ENCODE measurements at regions not wholly inside any gene's neighbourhood (a gene's known extent, or its start where the extent isn't known, plus 50 kb on each side); places are given as distances from the start of the nearest gene placed in this dataset.
A peak's percentile ranks its signal among the peaks of the same experiment; 100 is the strongest.

DNA sequence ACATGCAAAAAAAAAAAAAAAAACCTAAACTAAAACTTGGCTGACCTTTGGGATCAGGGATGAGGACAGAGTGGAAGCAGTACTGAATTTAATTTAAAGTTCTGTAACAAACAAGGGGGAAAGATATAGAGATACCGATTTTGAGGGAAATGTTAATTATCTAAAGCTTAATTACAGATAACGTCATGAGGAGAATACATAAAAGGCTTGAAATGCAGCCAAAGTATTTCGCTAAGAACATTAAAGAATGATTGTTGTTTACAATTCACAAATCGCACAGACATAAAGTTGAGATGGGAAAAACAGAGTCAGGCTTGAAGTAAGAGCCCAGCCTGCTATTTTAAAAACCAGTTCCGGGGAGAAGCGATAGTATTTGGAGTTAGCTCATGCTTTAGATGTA lies 208.0 kb upstream of the SASH1 start:
- no peak for DNase-seq

DNA sequence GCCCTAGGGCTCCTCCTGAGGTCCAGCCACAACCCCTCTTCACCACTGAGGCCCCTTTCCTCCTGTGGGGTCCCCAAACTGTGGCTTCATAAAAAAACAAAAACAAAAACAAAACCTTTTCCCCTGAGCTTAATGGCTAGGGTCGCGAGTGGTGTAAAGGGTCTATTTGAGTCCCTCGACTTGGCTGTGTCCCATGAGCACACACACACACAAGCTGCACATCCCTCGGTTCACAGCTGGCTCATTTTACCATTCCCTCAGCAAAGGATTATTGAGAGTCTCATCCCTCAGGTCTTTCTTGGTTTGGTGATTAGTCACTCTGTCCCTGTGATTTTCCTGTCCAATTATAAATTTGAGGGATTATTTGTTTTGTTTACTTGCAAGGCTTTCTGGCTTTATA lies 206.1 kb upstream of the SASH1 start:
- no peak for DNase-seq

DNA sequence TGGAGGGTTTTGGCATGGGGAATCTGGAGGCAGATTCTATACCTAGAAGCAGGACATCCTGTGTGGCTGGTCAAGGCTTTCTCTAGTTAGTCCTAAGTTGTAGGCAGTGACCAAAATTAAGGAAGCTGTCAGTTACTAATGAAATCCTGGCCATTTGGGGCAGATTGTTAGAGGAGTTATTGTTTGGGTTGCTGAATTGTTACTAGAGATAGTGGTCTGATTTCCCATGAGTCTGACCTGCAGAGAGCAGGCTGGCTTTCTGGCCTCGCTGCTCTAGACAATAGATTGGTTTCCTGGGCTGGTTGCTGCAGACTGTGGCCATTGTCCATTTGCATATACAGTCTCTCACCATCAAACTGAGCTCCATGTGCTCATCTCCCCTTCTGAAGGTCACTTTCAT lies 205.0 kb upstream of the SASH1 start:
- no peak for DNase-seq

DNA sequence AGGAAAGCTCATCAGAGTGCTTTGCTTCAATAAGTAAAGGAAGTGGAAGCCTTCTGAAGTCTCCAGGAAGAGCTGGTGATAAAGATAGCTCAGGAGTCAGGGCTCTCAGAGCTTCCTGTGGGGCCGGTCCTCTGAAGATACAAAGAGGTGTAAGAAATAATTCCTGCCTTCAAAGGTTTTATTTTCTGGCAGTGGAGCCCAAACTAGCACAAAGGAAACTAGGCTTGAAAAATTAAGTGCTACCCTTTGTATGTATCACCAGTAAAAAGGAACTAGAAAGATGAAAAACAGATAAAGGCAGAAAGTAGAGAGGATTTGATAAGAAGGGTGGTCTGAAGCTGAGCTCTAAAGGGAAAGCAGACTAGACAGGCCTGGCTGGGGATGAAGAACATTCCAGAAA lies 204.1 kb upstream of the SASH1 start:
- DNase-seq, result no peak

DNA sequence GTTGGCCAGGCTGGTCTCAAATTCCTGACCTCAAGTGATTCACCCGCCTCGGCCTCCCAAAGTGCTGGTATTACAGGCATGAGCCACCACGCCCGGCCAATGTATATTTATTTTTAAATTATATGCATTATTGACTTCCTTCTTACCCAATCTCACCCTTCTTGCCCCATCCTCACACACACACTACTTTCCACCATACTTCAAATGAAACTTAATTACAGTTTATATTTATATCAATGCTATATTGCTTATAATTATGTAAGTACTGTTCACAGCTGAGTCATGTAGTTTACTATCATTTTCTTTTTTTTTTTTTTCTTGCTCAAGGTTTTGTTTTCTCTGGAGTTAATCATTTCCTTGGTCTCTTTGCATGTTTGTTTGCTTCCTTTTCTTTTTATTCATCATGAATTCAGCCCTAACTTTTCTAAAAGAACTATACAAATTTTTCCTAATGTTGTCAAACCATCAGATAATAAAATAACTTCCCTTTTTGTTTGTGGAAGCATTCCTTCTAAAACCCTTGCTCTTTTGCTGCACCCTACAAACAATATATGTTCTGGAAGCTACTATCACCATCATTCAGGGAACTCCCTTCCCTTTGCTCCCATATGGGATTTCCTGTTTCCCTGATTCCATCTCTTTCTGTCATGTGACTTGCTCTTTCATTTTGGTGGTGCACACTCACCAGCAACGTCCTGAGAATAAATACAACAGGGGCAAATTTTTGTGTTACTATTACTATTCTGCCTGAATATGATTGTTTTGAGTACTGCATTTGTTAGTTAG lies 201.7 kb upstream of the SASH1 start:
- no peak for DNase-seq

DNA sequence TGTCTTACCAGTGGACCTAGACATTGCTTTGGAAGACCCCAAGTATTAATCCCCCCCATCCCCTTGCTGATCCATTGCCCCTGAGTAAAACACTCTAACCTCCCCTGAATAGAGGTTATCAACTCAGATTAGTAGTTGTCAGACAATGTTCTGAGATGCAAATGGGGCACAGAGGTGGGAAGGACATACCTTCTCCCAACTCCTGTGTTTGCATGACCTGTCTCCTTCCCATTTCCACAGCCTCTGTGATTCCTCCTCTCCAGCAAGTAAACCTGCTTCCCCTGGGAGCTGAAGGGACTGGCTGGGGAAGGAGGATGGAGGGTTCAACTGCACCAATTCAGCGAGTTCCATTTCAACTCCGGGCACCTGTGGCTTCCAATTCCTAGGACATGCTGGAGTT lies 199.8 kb upstream of the SASH1 start:
- no peak for DNase-seq

DNA sequence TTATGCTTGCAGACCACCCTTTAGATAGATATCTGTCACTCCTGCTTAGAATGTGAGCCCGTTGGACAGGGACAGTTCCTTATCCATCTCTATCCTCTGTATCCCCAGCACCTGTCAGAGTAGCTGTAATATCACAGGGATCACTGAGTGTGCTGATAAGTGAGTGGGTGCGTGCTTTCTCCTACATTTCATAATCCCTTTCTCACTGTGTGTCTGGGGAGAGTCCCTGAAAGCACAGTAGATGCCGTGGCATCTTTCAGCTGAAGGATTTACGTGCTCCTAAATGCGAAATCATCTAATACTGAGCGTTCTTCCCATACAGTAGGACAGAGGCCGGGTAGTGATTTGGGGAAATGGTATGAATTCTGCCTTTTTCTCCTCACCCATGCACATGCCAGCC lies 198.9 kb upstream of the SASH1 start:
- DNase-seq, result no peak

DNA sequence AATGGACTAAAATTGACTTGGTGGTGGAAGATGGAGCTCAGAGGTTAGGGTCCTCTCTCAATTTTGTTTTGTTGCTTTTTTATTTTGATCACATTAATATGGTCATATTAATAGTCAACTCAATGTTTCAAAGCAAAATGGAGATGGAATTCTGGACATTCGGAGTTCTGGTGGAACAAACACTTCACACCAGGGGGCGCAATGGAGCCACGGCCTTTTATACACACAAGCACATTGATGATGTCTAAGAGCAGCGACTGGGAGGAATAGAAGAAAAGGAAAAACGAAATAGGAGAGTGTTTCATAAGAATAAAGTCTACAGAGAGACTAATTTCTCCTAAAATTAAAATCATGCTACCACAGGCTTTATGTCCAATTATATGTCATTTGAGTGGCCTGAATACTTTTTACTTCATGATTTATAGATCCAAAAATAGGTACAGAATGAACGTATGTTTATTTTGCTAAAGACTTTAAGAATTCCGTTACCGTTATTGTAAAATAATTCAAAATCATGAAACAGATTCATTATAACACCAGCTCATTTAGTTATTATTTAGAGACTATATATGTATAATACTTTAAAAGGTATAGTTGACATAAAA lies 197.6 kb upstream of the SASH1 start:
- peak; percentile 48 for DNase-seq

DNA sequence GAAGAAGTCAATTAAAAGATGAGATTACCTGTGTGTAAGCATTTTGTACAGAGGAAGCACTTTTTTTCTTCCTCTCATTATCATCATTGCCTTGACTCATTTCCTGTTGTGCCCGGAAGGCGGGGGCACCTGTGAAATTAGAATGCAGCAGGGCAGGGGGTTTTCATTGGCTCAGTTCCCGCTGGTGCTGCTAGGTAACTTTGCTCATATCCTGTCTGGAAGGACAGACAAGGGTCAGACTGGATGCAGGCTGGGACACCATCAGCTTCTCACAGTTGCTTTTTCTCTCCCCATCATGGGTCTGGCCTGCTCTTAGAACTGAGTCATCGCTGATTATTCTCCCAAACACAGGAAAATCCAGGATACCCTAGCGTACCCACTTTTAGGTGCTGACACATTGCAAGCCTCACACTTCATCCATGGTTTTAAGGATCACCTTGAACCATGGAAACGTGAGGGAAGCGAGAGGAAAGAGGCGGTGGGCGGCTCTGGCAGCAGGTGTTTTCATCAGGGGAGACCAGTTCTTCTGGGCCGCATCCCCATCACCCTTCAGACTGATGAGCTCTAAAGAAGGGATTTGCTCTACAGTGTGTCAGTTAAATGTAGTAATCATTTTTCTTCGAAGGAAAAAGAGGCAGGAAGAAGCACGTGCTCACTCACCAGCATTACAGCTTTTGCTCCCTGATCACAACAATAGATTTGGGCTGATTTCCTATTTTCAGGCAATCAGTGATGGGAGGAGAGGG lies 195.7 kb upstream of the SASH1 start:
- DNase-seq, result no peak

DNA sequence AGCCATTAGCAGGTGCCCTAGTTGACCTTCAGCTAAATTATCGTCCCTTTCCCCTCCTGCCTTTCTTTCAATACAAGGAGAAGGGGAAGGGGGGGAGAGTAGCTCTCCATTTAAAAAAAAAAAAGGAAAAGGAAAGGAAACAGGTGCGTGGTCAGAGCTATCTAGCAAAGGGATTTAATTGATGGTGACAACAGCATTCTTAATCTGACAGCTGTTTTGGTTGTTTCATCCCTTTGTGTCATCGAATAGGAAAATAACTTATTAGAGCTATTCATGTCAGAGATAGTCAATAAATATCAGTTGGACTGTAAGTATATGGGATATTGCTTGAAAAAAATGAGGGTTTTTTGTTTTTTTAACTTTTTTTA lies 195.2 kb upstream of the SASH1 start:
- no peak for DNase-seq

DNA sequence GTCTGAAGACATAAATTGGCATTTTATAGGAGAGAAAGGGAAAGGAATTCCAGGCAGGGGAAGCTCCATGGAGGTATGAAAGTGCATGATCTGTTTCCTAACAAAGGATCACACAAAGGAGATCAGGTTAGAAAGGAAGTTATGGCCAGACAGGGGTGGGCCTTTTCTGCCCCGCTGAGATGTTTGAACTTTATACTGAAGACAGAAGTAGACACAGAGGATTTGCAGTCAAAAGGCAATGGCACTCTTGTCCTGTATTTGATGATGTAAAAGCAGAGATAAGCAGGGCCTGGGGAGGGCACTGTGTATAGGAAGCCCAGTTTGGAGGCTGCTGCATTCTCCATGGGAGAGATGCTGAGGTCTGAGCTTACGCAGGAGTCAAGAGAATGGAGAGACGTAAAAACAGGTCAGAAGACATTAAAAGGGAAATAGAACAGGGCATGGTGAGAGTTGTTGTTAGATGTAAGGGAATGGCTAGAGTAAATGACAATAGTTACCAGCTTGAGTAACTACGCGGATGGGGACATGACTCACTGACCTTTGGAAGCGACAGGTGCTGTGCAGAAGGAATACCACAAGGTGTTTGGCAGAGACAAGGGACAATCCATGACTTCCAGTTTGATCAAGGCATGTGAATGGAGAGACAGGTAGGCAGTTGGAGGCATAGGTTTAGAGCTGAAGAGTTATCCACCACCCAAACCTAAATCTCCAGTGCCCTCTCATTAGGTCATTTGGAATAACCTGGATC lies 190.6 kb upstream of the SASH1 start:
- DNase-seq, result no peak

DNA sequence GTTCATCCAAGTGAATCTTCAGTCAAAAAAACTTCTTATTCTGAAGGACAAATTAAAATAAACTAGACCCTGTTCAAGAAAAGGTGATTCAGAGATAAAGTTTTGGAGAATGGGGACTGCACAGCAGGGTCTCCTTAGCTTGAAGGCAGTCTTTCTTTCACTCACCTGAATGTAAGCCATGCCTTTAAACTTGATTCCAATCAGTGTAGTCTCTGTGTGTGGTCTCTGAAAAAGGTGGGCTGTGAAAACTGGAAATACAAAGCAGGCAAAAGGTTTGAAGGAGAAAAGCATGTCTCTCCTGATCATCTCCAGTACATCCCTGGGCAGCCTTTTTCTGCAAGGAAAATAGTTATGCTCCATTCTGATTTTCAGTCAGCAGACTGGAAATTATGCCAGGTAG lies 188.0 kb upstream of the SASH1 start:
- no peak for DNase-seq

DNA sequence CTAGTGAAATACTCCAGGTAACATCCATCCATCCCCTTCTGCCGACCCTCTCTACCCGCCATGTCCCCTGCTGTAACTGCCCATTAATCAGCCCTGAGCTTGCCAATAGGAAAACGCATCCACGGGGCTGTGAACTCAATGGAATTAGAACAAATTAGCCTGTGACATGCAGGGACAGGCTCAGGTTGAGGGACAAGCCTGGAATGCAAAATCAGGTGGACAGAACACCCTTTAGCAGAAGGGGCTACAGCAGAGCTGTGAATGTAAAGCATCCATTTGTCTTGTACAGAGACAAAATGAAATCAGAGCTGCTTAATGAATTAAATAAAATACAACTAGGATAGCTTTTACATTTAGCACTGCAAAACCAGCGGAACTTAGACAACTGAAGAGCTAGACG lies 187.3 kb upstream of the SASH1 start:
- no peak for DNase-seq

DNA sequence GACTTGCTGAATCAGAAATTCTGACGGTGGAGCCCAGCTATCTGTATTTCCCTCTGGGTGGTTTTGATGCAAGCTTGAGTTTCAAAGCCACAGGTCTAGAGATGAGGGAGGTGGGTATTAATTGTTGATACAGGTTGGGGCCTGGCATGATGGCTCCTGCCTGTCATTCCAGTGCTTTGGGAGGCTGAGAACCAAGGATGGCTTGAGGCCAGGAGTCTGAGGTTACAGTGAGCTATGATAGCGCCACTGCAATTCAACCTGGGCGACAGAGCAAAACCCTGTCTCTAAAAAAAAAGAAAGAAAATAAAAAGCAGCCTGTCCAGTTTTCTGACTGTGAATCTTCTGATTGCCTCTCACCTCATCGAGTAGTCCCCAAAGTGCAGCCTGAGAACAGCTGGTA lies 184.8 kb upstream of the SASH1 start:
- no peak for DNase-seq

DNA sequence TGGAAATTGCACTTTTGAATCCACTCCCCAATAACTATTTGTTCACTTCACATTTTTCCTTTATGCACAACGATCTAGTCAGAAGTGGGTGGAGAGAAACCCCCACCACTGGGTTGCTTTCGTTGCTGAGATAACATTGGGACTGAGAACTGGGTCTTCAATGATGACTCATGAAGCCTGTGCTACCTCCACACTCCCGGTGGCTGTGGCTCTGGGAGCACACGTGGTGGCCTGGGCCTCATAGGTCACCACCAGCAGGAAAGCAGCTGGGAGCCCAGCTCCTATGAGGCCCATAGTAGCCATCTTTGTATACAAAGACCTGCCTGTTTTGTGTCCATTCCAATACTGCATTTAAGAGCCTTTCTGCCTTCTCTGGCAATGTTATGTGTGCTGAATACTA lies 178.0 kb upstream of the SASH1 start:
- no peak for DNase-seq

DNA sequence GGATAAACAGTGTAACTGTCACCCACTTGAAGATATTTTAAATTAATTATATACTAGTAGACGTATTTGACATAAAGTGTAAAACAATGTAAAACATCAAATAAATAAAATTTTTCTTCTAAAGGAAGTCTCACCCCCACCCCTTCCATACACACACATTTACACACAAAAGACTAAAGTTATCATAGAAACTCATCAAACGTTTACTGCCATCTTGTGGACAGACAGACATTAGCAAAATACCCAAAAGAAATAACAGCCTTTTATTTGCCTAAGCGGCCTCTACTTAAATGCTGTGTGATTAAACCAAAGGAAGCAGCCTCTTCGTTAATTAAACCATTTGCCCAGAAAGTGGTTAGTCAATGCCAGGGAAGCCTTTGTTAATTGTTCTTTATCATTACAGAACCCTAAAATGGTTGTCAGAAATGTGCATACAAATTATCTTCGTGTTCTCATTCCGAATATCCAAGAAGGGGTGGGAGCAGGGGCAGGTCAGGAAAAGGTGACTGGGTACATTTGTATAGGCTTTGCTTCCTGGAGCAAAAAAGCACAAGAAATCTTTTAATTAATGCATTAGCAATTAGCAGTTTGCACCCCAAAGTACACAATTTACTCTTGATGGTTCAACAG lies 176.2 kb upstream of the SASH1 start:
- DNase-seq, result peak; percentile 31

DNA sequence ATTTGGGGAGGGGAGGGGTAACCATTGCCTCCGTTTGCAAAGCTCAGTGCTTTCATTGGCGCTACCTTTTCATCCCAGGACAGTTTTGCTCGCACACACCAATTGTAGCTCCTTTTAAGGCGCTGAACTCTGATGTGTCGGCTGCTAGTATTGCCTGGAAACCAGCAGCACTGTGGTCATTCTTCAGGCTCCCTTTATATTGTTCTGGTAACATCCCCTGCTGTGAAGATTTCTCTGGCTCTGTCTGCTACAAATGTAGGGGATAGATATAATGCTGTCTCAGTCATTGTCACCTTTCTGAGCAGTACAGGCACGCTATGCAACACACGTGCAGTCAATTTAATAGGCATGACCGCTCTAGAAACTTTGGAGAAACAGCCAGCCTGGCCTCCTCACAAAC lies 172.9 kb upstream of the SASH1 start:
- no peak for DNase-seq

DNA sequence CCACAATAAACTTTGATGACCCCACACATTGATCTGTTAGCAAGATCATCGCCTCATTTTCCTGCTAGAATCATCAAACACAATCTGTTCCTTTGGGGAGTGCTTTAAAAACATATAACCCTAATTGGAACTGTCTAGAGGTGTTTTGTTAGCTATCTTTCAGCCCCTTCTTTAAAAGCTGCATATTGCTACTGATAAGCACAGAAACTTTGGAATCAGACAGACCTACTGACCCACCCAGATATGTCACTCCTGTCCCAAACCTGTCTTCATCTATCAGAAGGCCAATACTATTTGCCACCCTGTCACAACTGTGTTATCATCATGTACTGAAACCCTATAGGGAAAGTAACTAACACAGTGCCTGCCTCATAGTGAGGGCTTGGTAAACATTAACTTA lies 172.4 kb upstream of the SASH1 start:
- no peak for DNase-seq

DNA sequence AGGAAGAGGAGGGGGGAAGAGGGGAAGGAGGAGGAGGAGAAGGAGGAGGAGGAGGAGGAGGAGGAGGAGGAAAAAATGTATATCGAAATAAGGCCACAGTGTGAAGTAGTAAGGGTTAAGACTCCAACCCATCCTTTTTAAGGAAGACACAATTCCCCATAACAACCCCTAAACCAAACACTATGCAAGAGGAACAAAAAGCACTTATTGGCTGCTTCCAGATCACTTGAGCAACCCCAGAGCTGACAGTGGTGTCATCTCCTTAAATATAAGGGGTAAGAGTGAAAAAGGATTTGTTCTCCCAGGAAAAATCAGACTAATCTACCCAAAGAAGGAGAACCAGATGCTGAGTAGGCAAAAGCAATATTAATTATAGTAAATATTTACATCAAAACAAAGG lies 169.1 kb upstream of the SASH1 start:
- peak; percentile 34 for DNase-seq

DNA sequence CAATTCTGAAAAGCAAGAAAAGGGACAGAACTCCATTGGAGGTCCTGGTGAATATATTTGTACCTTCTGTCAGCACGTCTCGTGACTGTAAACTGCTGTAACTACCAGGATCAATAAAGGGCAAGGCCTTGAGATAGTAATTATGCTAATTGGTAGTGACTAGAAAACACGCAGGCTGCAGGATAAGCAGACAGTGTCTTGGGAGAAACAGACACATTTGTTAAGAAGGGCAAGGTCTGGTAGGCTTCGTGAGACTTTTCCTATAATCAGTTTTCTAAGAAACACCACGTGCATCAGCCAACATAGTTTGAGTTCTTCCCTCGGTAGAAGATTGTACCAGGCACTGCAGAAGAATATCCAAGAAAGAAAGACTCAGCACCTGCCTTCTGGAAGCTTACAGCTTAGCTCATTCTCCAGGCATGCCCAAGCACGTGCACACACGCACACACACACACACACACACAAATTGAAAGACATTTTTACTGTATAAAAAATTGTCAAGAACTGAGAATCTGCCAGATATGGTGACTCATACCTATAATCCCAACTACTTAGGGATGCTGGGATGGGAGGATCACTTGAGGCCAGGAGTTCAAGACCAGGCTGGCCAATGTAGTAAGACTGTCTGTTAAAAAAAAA lies 167.0 kb upstream of the SASH1 start:
- DNase-seq, result no peak

DNA sequence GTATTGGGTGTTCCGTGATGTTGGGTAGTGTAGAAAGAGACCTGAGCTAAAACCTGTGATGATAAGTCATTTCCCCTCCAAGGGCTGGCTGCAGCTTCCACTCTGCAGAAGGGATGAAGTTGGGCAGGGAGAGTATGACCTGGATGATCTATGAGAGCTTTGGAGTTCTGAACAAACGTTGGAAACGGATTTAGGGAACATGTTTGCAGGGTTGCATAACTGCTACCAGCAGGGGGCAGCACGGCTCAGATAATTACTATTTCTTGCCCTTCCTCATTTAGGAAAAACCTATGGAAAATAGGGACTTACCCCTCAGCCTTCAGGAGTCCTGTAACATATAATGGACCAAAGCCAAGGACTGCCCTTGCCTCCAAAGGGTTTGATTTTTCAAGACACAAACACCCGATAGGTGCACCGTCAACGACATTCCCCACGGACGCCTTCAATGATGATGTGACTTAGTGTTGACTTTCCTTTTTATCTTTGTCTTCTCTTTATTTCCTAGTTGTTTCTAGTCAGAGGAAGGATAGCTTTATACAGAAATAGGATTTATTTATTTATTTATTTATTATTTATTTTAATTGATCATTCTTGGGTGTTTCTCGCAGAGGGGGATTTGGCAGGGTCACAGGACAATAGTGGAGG lies 164.9 kb upstream of the SASH1 start:
- DNase-seq, result peak; percentile 6

DNA sequence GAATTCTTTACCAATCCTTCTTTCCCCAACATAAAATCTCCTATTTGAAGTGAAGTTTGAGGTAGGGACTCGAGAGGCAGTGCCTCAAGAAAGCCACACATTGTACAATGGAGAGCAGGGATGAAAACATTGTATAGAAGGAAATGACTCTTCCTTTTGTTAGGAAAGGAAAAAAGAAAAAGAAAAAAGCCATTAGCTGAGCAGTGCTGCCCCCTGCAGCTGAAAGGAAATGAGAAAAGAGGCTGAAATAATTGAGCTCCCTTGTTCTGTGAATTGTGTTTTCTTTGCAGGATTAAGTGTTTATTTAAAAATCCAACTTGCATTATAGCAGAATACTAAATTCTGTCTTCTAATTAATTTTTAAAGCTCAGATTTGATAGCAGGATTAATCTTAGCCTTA lies 162.9 kb upstream of the SASH1 start:
- DNase-seq, result no peak
